Endothelial cell of umbilical vein (primary cell): ENCODE measurements at regions not wholly inside any gene's neighbourhood (a gene's known extent, or its start where the extent isn't known, plus 50 kb on each side); places are given as distances from the start of the nearest gene placed in this dataset.
"Not testable (repeated sequence)": the region's sequence is repeated elsewhere in the genome, so short reads cannot be mapped to it uniquely, and the experiment has no call there.

Experiments used
- BruUV-seq: library from RNA; stranded (reverse); fragments of 400-500 nt; replicated peaks from 2 replicates; lab custom pipeline; 2021; lab: Mats Ljungman, UMichigan
- CTCF ChIA-PET: fragments of 300-600, 350-600 bp; sonication (Branson Sonifier 250); formaldehyde crosslinking; loops from one replicate; lab custom pipeline; 2021; ENCODE audit warnings: antibody characterized with exemption, inconsistent platforms; lab: Charles Lee
- POLR2A ChIA-PET: fragments of 300-600, 350-600 bp; sonication (Branson Sonifier 250); formaldehyde crosslinking; loops from one replicate; lab custom pipeline; 2021; ENCODE audit warnings: antibody characterized with exemption, inconsistent platforms; lab: Charles Lee
- DNase-seq: peaks from one replicate; pipeline ENCODE4 v3.0.0-alpha.2; 2011; ENCODE audit warnings: low read depth, low spot score
- FAIRE-seq: peaks from 2 replicates; lab custom pipeline; 2011; peaks lifted over from hg19 to GRCh38; lab: Jason Lieb, UNC
- H2AFZ ChIP-seq: 2 replicates; pipeline ENCODE4 v1.6.0; 2012; ENCODE audit warnings: low read depth, low read length, control low read depth, inconsistent platforms
- H3K27ac ChIP-seq: 2 replicates; pipeline ENCODE4 v1.5.1; 2011; ENCODE audit warnings: low read depth, mild to moderate bottlenecking, control low read depth, low read length, moderate library complexity; ENCODE audit not compliant: insufficient read depth
- H3K27me3 ChIP-seq, 2 experiments: 2 replicates each; pipeline versions ENCODE4 v1.6.0 to v1.6.1; 2011; ENCODE audit warnings: low read length in 2 of 2, mixed read lengths in 1 of 2; ENCODE audit not compliant: control insufficient read depth in 2 of 2, insufficient read depth in 2 of 2
- H3K36me3 ChIP-seq, 2 experiments: 2 replicates in 1 of 2; 3 replicates in 1 of 2; pipeline ENCODE4 v1.5.1; 2011; ENCODE audit warnings: low read length in 2 of 2, mild to moderate bottlenecking in 1 of 2, moderate library complexity in 1 of 2; ENCODE audit not compliant: control insufficient read depth in 2 of 2, insufficient read depth in 2 of 2; ENCODE audit errors: extremely low read depth in 1 of 2
- H3K4me1 ChIP-seq: 3 replicates; pipeline ENCODE4 v1.5.1; 2011; ENCODE audit warnings: mild to moderate bottlenecking, low read length; ENCODE audit not compliant: control insufficient read depth, insufficient read depth; ENCODE audit errors: extremely low read depth
- H3K4me2 ChIP-seq: 2 replicates; pipeline ENCODE4 v1.6.1; 2011; ENCODE audit warnings: low read length, control low read depth, mixed read lengths; ENCODE audit not compliant: insufficient read depth
- H3K4me3 ChIP-seq, 3 experiments: fragments of 200-600 bp in 1 of 3; sonication (generic), shearing (Covaris generic) in 1 of 3; replicated peaks in 1 of 3; 2 replicates each; pipeline ENCODE4 v1.5.1; 2011 to 2016; ENCODE audit warnings: control low read depth in 3 of 3, low read length in 3 of 3, mild to moderate bottlenecking in 2 of 3, inconsistent platforms in 1 of 3, low read depth in 1 of 3, moderate library complexity in 1 of 3; ENCODE audit not compliant: insufficient read depth in 1 of 3
- H3K79me2 ChIP-seq: 2 replicates; pipeline ENCODE4 v1.6.0; 2012; ENCODE audit warnings: low read length, inconsistent platforms; ENCODE audit not compliant: control insufficient read depth, insufficient read depth
- H3K9ac ChIP-seq: replicated peaks from 2 replicates; pipeline ENCODE3; 2011; ENCODE audit warnings: low read length, control low read depth; ENCODE audit not compliant: insufficient read depth; ENCODE audit errors: extremely low read depth
- H3K9me1 ChIP-seq: replicated peaks from 3 replicates; pipeline ENCODE4 v1.6.0; 2011; ENCODE audit warnings: mild to moderate bottlenecking, low read length; ENCODE audit not compliant: control insufficient read depth, insufficient read depth; ENCODE audit errors: extremely low read depth
- H3K9me3 ChIP-seq: replicated peaks from 2 replicates; pipeline ENCODE4 v1.5.1; 2012; ENCODE audit warnings: low read length, inconsistent platforms; ENCODE audit not compliant: control insufficient read depth, insufficient read depth
- H4K20me1 ChIP-seq: replicated peaks from 2 replicates; pipeline ENCODE3; 2011; ENCODE audit warnings: mild to moderate bottlenecking, low read length; ENCODE audit not compliant: control insufficient read depth, insufficient read depth; ENCODE audit errors: extremely low read depth
- EZH2 ChIP-seq: IDR thresholded peaks from 2 replicates; pipeline ENCODE4 v1.6.1; 2012; ENCODE audit warnings: borderline replicate concordance, low read depth, mild to moderate bottlenecking, moderate library complexity, low read length, inconsistent platforms; ENCODE audit not compliant: severe bottlenecking
- FOS ChIP-seq: IDR thresholded peaks from 2 replicates; pipeline ENCODE4 v1.6.1; 2011; ENCODE audit warnings: mild to moderate bottlenecking, low read length, moderate library complexity, borderline replicate concordance; ENCODE audit not compliant: insufficient read depth
- GATA2 ChIP-seq: IDR thresholded peaks from 2 replicates; pipeline ENCODE4 v1.7.0; 2011; ENCODE audit warnings: low read depth, mild to moderate bottlenecking, moderate library complexity, mixed read lengths, low read length; ENCODE audit not compliant: insufficient read length, insufficient read depth
- JUN ChIP-seq: IDR thresholded peaks from 2 replicates; pipeline ENCODE4 v1.6.1; 2011; ENCODE audit warnings: borderline replicate concordance, low read depth; ENCODE audit not compliant: insufficient read length, insufficient read depth
- MYC ChIP-seq: IDR thresholded peaks from one replicate; pipeline ENCODE4 v1.6.1; 2011; ENCODE audit warnings: mild to moderate bottlenecking, low read depth, low read length
- POLR2A ChIP-seq: IDR thresholded peaks from 2 replicates; pipeline ENCODE4 v1.6.1; 2012; ENCODE audit warnings: low read depth, mild to moderate bottlenecking, control low read depth, low read length
- POLR2AphosphoS5 ChIP-seq: IDR thresholded peaks from 2 replicates; pipeline ENCODE4 v1.6.1; 2012; ENCODE audit warnings: low read depth, mild to moderate bottlenecking, control low read depth, low read length, moderate library complexity; ENCODE audit not compliant: insufficient read depth
- dilution Hi-C: fragments of 300-500 bp; cut with MboI; formaldehyde crosslinking; loops from one replicate; pipeline ENCODE4 v1.15.0; 2019; ENCODE audit warnings: low sequenced_read_pairs; ENCODE audit not compliant: extremely low pct_ligation_motif_present
- intact Hi-C: fragments of 100-400 bp; cut with micrococcal nuclease; formaldehyde crosslinking; loops from one replicate; pipeline ENCODE4 v1.10.0; 2022
- TF ChIP-seq, protein P1 (sequence below): IDR thresholded peaks from 2 replicates; pipeline ENCODE4 v1.6.1; 2011; ENCODE audit not compliant: insufficient read depth, insufficient read length
- TF ChIP-seq, protein P2 (sequence below), 2 donors: IDR thresholded peaks; 1 replicate in 1 of 2; 2 replicates in 1 of 2; pipeline ENCODE4 v1.5.1; 2011; ENCODE audit warnings: low read length in 2 of 2, mild to moderate bottlenecking in 2 of 2, moderate library complexity in 2 of 2, control low read depth in 1 of 2, inconsistent platforms in 1 of 2, low read depth in 1 of 2; ENCODE audit not compliant: insufficient read depth in 1 of 2; ENCODE audit errors: extremely low read depth in 1 of 2

DNA sequence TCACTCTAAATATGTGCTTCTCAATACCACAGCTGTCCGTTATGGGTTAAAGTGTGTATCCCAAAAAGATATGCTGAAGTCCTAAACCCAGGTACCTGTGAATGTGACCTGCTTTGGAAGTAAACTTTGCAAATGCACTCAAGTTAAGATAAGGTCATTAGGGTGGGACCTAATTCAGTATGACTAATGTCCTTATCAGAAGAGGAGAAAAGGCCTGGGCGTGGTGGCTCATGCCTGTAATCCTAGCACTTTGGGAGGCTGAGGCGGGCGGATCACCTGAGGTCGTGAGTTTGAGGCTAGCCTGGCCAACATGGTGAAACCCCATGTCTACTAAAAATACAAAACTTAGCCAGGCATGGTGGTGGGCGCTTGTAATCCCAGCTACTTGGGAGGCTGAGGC is 452.1 kb downstream of the EPM2A start:
- H3K4me1 ChIP-seq, H3K9me3 ChIP-seq, H4K20me1 ChIP-seq, H3K9ac ChIP-seq, CTCF ChIA-PET, H3K36me3 ChIP-seq, BruUV-seq, H3K27me3 ChIP-seq, H3K4me2 ChIP-seq, intact Hi-C loops, H2AFZ ChIP-seq, H3K27ac ChIP-seq, DNase-seq, FAIRE-seq, POLR2A ChIA-PET, H3K4me3 ChIP-seq, H3K79me2 ChIP-seq, H3K9me1 ChIP-seq, dilution Hi-C loops: not testable (repeated sequence)

DNA sequence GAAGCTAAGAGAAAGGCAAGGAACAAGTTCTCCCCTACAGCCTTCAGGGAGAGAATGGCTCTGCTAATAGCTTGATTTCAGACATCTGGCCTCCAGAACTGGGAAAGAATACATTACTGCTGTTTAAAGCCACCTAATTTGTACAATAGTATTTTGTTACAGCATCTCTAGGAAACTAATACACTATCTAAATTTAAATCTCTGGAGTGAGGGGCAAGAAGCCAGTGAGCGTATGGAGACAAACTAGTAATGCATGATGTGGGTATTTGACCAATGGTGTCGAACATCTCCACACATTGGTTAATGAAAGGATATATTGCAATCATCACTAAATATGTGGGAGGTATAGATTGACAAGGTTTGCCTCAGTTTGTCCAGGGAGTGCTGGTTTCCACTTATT is 451.5 kb downstream of the EPM2A start:
- CTCF ChIA-PET = no interaction called here
- Histone ChIP-seq H3K4me3 (no peak overlapping the region), H3K27ac (no peak overlapping the region), H2AFZ (no peak overlapping the region), H3K9ac (no peak overlapping the region), H3K79me2 (no peaks in the 10 kb centered on the region), H3K36me3 (no peaks in the 10 kb centered on the region), H3K4me2 (no peak overlapping the region), H3K9me1 (no peaks in the 10 kb centered on the region), H3K9me3 (no peaks in the 10 kb centered on the region), H3K27me3 (no peaks in the 10 kb centered on the region), H3K4me1 (no peaks in the 10 kb centered on the region), H4K20me1 (no peaks in the 10 kb centered on the region)
- POLR2A ChIA-PET = no interaction called here
- no TSS peak for BruUV-seq
- FAIRE-seq (no peak), DNase-seq (no peak)
- intact Hi-C loops (no loop called here), dilution Hi-C loops (no loop called here)
- TF ChIP-seq, protein P1, sequence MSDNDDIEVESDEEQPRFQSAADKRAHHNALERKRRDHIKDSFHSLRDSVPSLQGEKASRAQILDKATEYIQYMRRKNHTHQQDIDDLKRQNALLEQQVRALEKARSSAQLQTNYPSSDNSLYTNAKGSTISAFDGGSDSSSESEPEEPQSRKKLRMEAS = no peak
- TF ChIP-seq FOS (no peak), GATA2 (no peak), JUN (no peak), EZH2 (no peak), POLR2AphosphoS5 (no peak), POLR2A (no peak), MYC (no peak)
- TF ChIP-seq, protein P2, sequence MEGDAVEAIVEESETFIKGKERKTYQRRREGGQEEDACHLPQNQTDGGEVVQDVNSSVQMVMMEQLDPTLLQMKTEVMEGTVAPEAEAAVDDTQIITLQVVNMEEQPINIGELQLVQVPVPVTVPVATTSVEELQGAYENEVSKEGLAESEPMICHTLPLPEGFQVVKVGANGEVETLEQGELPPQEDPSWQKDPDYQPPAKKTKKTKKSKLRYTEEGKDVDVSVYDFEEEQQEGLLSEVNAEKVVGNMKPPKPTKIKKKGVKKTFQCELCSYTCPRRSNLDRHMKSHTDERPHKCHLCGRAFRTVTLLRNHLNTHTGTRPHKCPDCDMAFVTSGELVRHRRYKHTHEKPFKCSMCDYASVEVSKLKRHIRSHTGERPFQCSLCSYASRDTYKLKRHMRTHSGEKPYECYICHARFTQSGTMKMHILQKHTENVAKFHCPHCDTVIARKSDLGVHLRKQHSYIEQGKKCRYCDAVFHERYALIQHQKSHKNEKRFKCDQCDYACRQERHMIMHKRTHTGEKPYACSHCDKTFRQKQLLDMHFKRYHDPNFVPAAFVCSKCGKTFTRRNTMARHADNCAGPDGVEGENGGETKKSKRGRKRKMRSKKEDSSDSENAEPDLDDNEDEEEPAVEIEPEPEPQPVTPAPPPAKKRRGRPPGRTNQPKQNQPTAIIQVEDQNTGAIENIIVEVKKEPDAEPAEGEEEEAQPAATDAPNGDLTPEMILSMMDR (IDR thresholded peaks at IDR 0.05; ENCODE audit: extremely low read depth in 1 of 2, insufficient read depth in 1 of 2, low read depth in 1 of 2, low read length in 2 of 2) = no peak
